GM10248 (cell line): ENCODE measurements at regions not wholly inside any gene's neighbourhood (a gene's known extent, or its start where the extent isn't known, plus 50 kb on each side); places are given as distances from the start of the nearest gene placed in this dataset.

ENCODE experiments used
- CTCF ChIA-PET: fragments of 300-600 bp; sonication (Branson Sonifier 250); formaldehyde crosslinking; extraction: SDS; loops from one replicate; lab custom pipeline; 2021; ENCODE audit warnings: antibody characterized with exemption; lab: Yijun Ruan, JAX
- POLR2A ChIA-PET: fragments of 350-650 bp; sonication (Branson Sonifier 250); formaldehyde crosslinking; extraction: SDS; loops from one replicate; lab custom pipeline; 2020; ENCODE audit warnings: antibody characterized with exemption; lab: Yijun Ruan, JAX
- DNase-seq: peaks from one replicate; pipeline ENCODE4 v3.0.0; 2012; ENCODE audit errors: extremely low spot score
- TF ChIP-seq, protein P1 (sequence below): IDR thresholded peaks from 2 replicates; pipeline ENCODE4 v1.5.1; 2012; ENCODE audit warnings: mild to moderate bottlenecking, low read depth; ENCODE audit errors: extremely low read depth, missing control alignments, control extremely low read depth

DNA sequence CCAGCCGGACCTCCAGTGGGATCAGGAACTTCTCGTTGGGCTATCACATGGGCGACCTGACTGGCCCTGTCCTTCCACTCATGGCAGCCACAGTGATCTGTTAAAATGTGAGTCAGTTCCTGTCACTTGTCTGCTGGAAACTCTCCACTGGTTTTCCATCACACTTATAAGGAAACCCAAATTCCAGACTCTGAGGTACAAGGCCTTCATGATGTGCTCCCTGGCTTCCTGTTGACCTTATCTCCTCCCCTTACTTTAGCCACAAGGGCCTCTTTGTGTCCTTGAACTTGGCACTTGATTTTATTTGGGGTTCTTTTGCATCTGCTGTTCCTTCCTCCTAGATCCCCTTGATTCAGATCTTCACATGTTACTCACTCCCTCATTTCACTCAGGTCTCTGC, 96.8 kb downstream of the TENT5C start:
- TF ChIP-seq, protein P1, sequence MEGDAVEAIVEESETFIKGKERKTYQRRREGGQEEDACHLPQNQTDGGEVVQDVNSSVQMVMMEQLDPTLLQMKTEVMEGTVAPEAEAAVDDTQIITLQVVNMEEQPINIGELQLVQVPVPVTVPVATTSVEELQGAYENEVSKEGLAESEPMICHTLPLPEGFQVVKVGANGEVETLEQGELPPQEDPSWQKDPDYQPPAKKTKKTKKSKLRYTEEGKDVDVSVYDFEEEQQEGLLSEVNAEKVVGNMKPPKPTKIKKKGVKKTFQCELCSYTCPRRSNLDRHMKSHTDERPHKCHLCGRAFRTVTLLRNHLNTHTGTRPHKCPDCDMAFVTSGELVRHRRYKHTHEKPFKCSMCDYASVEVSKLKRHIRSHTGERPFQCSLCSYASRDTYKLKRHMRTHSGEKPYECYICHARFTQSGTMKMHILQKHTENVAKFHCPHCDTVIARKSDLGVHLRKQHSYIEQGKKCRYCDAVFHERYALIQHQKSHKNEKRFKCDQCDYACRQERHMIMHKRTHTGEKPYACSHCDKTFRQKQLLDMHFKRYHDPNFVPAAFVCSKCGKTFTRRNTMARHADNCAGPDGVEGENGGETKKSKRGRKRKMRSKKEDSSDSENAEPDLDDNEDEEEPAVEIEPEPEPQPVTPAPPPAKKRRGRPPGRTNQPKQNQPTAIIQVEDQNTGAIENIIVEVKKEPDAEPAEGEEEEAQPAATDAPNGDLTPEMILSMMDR, result no peak
- ChIA-PET POLR2A (no interaction called here), CTCF (interaction anchor here (1.0 to 1.2 kb wide), 2 partner anchors 168 kb away, joined by 3 read pairs; no protein-coding TSS in a partner anchor)
- DNase-seq, result no peak

DNA sequence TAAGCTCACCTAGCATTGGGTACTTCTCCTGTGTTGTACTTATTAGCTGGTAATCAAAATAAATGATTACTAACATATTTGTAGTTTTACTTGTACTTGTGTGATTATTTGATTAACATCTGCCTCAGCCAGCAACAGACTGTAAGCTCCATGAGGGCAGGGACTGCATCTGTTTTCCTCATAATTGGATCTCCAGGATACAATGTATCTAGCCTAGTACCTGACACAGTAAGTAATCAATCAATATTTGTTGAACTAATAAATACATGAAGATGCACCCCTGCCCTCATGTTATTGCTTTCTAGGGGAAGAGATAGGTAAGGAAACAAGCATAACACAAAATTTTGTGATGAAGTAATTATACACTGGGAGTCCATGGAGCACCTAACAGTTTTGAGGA, 101.5 kb downstream of the TENT5C start:
- no peak for DNase-seq
- TF ChIP-seq, protein P1, result no peak
- POLR2A ChIA-PET, result no interaction called here
- CTCF ChIA-PET, result interaction anchor here (2.0 kb wide), 1 partner anchor 51 kb away, joined by 6 read pairs; no protein-coding TSS in a partner anchor

DNA sequence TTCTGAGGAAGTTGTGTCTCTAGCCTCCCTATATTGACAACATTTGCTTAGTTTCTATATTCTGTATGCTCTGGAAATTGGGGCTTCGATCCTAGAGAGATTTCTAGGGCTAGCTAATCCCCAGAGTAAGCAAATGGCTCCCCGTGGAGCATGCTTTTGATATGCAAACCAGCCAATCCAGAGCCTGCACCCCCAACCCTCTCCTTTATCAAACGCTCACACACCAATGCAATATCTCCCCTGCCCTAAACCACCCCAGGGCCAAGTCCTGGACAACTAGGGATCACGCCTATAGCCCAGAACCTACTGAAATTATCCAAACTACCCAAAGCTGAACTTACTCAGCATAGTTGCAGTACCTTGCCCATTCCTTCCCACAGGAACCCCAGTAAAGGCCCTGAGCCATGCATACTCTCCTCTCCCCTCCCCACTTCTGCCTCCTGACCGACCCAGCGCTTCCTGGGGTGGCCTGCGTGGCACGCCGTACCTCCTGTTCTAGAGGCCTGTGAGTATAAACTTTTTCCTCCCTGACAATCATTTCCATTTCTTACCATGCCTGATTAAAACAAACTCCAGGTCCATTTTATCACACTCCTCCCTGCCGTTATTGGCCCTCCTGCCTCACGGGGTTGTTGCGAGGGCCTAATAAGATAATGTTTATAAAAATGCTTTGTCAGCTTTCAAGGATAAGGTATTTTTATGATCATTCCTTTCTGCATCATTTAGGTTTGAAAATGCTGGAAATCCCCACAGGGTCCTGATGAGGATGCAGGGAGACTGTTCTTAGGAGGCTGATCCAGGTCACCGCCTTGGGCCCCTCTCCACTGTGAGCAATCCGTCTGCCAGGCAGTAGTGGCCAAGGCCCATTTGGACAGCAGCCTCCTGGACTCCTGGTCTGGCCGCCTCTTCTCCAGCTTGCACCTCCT, 102.7 kb downstream of the TENT5C start:
- DNase-seq, result no peak
- CTCF ChIA-PET, result interaction anchor here (1.0 to 2.0 kb wide), 2 partner anchors 12 to 49 kb away, joined by 3 to 6 read pairs; no protein-coding TSS in a partner anchor
- TF ChIP-seq, protein P1, result no peak
- POLR2A ChIA-PET, result no interaction called here

DNA sequence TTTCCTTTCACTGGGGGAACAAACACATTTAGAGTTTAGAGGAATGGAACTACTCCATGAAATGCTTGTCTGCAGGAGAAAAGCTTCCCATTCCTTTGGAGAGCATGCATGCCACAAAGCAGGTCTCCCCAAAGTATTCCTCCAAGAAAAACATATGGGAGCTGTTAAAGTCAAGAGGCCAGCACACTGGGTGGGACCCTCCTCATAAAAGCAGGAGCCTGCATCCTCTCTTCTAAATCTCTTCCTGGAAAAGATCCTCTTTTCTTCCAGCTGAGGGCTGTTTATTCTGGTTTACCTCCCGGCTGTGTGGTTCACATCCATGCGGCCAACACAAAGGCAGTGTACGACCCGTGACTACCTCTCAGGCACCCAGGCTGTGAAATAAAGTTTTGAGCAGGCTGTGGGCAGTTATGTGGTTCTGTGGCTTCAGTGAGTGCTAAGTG, 103.4 kb downstream of the TENT5C start:
- POLR2A ChIA-PET, result no interaction called here
- DNase-seq, result no peak
- TF ChIP-seq, protein P1, result no peak
- CTCF ChIA-PET, result interaction anchor here (1.0 kb wide), 1 partner anchor 13 kb away, joined by 3 read pairs; no protein-coding TSS in a partner anchor

DNA sequence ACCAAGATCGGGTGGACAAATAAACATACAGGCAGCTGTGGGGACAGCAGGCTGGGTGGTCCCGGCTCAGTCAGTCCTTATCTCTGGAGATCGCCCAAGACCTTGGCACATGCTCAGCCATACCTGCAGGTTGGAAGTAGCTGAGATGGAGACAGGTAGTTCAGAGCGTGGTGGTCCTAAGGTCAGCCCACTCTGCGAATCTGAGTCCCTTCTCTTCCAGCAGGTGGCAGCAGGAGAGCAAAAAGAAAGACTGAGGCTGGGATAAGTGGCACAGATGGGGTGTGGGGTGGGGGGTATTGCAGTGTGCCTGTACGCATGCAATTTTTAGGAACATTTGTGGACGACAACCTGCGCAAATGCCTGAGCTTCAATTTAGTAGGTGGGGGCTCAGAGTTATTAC, 104.9 kb downstream of the TENT5C start:
- TF ChIP-seq, protein P1, result peak; percentile 22
- no peak for DNase-seq
- ChIA-PET CTCF (interaction anchor here (0.7 to 3.8 kb wide), 7 partner anchors 9 to 197 kb away, joined by 3 to 26 read pairs (median 4); no protein-coding TSS in a partner anchor), POLR2A (no interaction called here)

DNA sequence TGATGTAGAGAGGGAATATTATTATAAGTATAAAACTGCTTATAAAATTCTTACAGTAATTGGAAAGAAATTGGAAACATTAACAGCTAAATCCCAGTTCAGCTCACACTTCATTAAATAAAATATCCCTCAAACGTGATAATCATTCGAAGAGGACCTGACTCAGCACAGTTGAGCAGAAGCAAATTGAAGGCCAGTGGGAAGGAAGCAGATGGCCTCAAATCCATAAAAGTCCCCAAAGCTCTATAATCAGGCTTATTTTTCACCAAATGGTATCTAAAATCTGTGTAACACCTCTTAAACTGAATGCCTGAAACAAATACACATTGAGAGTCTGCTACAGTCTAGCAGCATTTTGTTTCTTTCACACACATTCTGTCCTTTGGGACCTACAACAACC, 106.8 kb downstream of the TENT5C start:
- POLR2A ChIA-PET, result no interaction called here
- TF ChIP-seq, protein P1, result no peak
- CTCF ChIA-PET, result interaction anchor here (1.0 to 3.8 kb wide), 7 partner anchors 11 to 178 kb away, joined by 3 to 26 read pairs (median 3); no protein-coding TSS in a partner anchor
- no peak for DNase-seq
